ENCODE measurements at regions not wholly inside any gene's neighbourhood (a gene's known extent, or its start where the extent isn't known, plus 50 kb on each side); places are given as distances from the start of the nearest gene placed in this dataset.

- no peak for DNase-seq
Observed at GRCh38 chr9:86794391-86795046, 152.8 kb downstream of the GAS1 start.

GRCh38 chr9:86792136-86792535, 155.2 kb downstream of the GAS1 start:
- no peak for DNase-seq

- no peak for DNase-seq
Observed at GRCh38 chr9:86790805-86791204, 156.5 kb downstream of the GAS1 start.

- no peak for DNase-seq
Observed at GRCh38 chr9:86788456-86788855, 158.8 kb downstream of the GAS1 start.

GRCh38 chr9:86783884-86784283, 163.4 kb downstream of the GAS1 start:
- DNase-seq = no peak

- DNase-seq = no peak
Observed at GRCh38 chr9:86782831-86783230, 164.5 kb downstream of the GAS1 start.

GRCh38 chr9:86778761-86779160, 168.5 kb downstream of the GAS1 start:
- no peak for DNase-seq

- DNase-seq = no peak
Observed at GRCh38 chr9:86775718-86776117, 171.6 kb downstream of the GAS1 start.

- no peak for DNase-seq
Observed at GRCh38 chr9:86774116-86774515, 173.2 kb downstream of the GAS1 start.

GRCh38 chr9:86773422-86773945, 173.8 kb downstream of the GAS1 start:
- DNase-seq = no peak

- DNase-seq = no peak
Observed at GRCh38 chr9:86772635-86772993, 174.7 kb downstream of the GAS1 start.

- DNase-seq = no peak
Observed at GRCh38 chr9:86771941-86772634, 175.2 kb downstream of the GAS1 start.

GRCh38 chr9:86771420-86771819, 175.9 kb downstream of the GAS1 start:
- DNase-seq = no peak

GRCh38 chr9:86768709-86769108, 178.6 kb downstream of the GAS1 start:
- DNase-seq = no peak

- no peak for DNase-seq
Observed at GRCh38 chr9:86768020-86768419, 179.3 kb downstream of the GAS1 start.

GRCh38 chr9:86767373-86767772, 179.9 kb downstream of the GAS1 start:
- no peak for DNase-seq

GRCh38 chr9:86766912-86767311, 180.4 kb downstream of the GAS1 start:
- DNase-seq = peak; percentile 53 to 65

- DNase-seq = no peak
Observed at GRCh38 chr9:86766511-86766910, 180.8 kb downstream of the GAS1 start.

GRCh38 chr9:86765746-86766430, 181.4 kb downstream of the GAS1 start:
- no peak for DNase-seq

GRCh38 chr9:86764671-86765343, 182.5 kb downstream of the GAS1 start:
- no peak for DNase-seq

GRCh38 chr9:86764221-86764624, 183.1 kb downstream of the GAS1 start:
- no peak for DNase-seq

GRCh38 chr9:86763791-86764190, 183.5 kb downstream of the GAS1 start:
- no peak for DNase-seq

GRCh38 chr9:86757382-86757720, 190.0 kb downstream of the GAS1 start:
- DNase-seq = no peak
